Breast epithelium (tissue), 4 donors: ENCODE measurements at regions not wholly inside any gene's neighbourhood (a gene's known extent, or its start where the extent isn't known, plus 50 kb on each side); places are given as distances from the start of the nearest gene placed in this dataset.

ENCODE experiments used
- DNase-seq, 2 donors: peaks; one replicate each; pipeline ENCODE4 v3.0.0-alpha.2; 2019; ENCODE audit warnings: low spot score in 2 of 2
- H3K27ac ChIP-seq, 2 donors: fragments of 200-600 bp; sonication (generic) in 1 of 2; one replicate each; pipeline ENCODE4 v1.5.1; 2016 to 2019; ENCODE audit warnings: mild to moderate bottlenecking in 1 of 2
- H3K27me3 ChIP-seq, 2 donors: fragments of 200-600 bp; sonication (generic) in 1 of 2; one replicate each; pipeline versions ENCODE4 v1.5.1 to v1.6.0; 2017 to 2019; ENCODE audit warnings: control low read depth in 1 of 2, mild to moderate bottlenecking in 1 of 2
- H3K36me3 ChIP-seq: fragments of 200-600 bp; one replicate; pipeline ENCODE4 v1.5.1; 2019
- H3K4me1 ChIP-seq, 2 donors: fragments of 200-600 bp; sonication (generic); one replicate each; pipeline ENCODE4 v1.5.1; 2016 to 2019; ENCODE audit warnings: control low read depth in 1 of 2
- H3K4me3 ChIP-seq, 3 donors: fragments of 200-600 bp; sonication (generic); 1 replicate in 2 of 3; 2 replicates in 1 of 3; pipeline ENCODE4 v1.5.1; 2016 to 2019; ENCODE audit warnings: mild to moderate bottlenecking in 3 of 3, moderate library complexity in 2 of 3
- H3K9me3 ChIP-seq, 2 donors: fragments of 200-600 bp; sonication (generic) in 1 of 2; one replicate each; pipeline ENCODE4 v1.5.1; 2016 to 2019; ENCODE audit warnings: control low read depth in 1 of 2
- CTCF ChIP-seq, 3 donors: fragments of 450-650 bp; IDR thresholded peaks; one replicate each; pipeline ENCODE4 v1.5.1; 2016 to 2017; ENCODE audit warnings: antibody characterized with exemption in 3 of 3, mild to moderate bottlenecking in 3 of 3, moderate library complexity in 3 of 3
- POLR2A ChIP-seq: fragments of 450-650 bp; IDR thresholded peaks from one replicate; pipeline ENCODE4 v1.6.1; 2016; ENCODE audit warnings: antibody characterized with exemption, mild to moderate bottlenecking, moderate library complexity
- POLR2AphosphoS5 ChIP-seq, 3 donors: sonication (generic); formaldehyde crosslinking; IDR thresholded peaks; one replicate each; pipeline ENCODE4 v1.6.1; 2017; ENCODE audit warnings: antibody characterized with exemption in 3 of 3
- intact Hi-C: fragments of 100-400 bp; cut with DNase I; formaldehyde crosslinking; loops from one replicate; pipeline ENCODE4 v1.15.1; 2023; ENCODE audit warnings: low total_unique reads

GRCh38 chr12:87796961-87797516, 232.2 kb downstream of the C12orf50 start:
- Histone ChIP-seq H3K4me3 (no peak overlapping the region), H3K27me3 (no peaks in the 10 kb centered on the region), H3K27ac (no peak overlapping the region), H3K36me3 (no peaks in the 10 kb centered on the region), H3K4me1 (no peaks in the 10 kb centered on the region), H3K9me3 (no peaks in the 10 kb centered on the region)
- no peak for TF ChIP-seq CTCF (IDR thresholded peaks at IDR 0.05)
- TF ChIP-seq POLR2AphosphoS5 (IDR thresholded peaks at IDR 0.05) = no peak
- no peak for TF ChIP-seq POLR2A
- intact Hi-C loops = no loop called here
- DNase-seq = no peak

- H3K4me1 ChIP-seq = no peaks in the 10 kb centered on the region
- H3K9me3 ChIP-seq = no peaks in the 10 kb centered on the region
- H3K36me3 ChIP-seq = no peaks in the 10 kb centered on the region
- DNase-seq = no peak
- H3K27ac ChIP-seq = no peak overlapping the region
- H3K4me3 ChIP-seq = no peak overlapping the region
- TF ChIP-seq POLR2A = no peak
- TF ChIP-seq POLR2AphosphoS5 (IDR thresholded peaks at IDR 0.05) = no peak
- TF ChIP-seq CTCF (IDR thresholded peaks at IDR 0.05) = no peak
- intact Hi-C loops = no loop called here
- no peaks in the 10 kb centered on the region for H3K27me3 ChIP-seq
Measured at GRCh38 chr12:87795555-87795954, 233.6 kb downstream of the C12orf50 start.

- Histone ChIP-seq H3K36me3 (no peaks in the 10 kb centered on the region), H3K27me3 (no peaks in the 10 kb centered on the region), H3K27ac (no peak overlapping the region), H3K4me1 (no peaks in the 10 kb centered on the region), H3K9me3 (no peaks in the 10 kb centered on the region), H3K4me3 (no peak overlapping the region)
- intact Hi-C loops = no loop called here
- TF ChIP-seq CTCF (IDR thresholded peaks at IDR 0.05) = no peak
- no peak for TF ChIP-seq POLR2A
- no peak for TF ChIP-seq POLR2AphosphoS5 (IDR thresholded peaks at IDR 0.05)
- DNase-seq = no peak
Measured at GRCh38 chr12:87794854-87795253, 234.3 kb downstream of the C12orf50 start.

- Histone ChIP-seq H3K4me3 (no peak overlapping the region), H3K9me3 (no peaks in the 10 kb centered on the region), H3K27ac (no peak overlapping the region), H3K27me3 (no peaks in the 10 kb centered on the region), H3K36me3 (no peaks in the 10 kb centered on the region), H3K4me1 (no peaks in the 10 kb centered on the region)
- TF ChIP-seq CTCF (IDR thresholded peaks at IDR 0.05) (no peak), POLR2A (no peak), POLR2AphosphoS5 (IDR thresholded peaks at IDR 0.05) (no peak)
- intact Hi-C loops = no loop called here
- no peak for DNase-seq
Measured at GRCh38 chr12:87793131-87793530, 236.1 kb downstream of the C12orf50 start.

- H3K4me3 ChIP-seq = no peak overlapping the region
- intact Hi-C loops = no loop called here
- H3K36me3 ChIP-seq = no peaks in the 10 kb centered on the region
- H3K27ac ChIP-seq = no peak overlapping the region
- H3K4me1 ChIP-seq = no peaks in the 10 kb centered on the region
- no peaks in the 10 kb centered on the region for H3K9me3 ChIP-seq
- DNase-seq = no peak
- TF ChIP-seq CTCF (IDR thresholded peaks at IDR 0.05) (no peak), POLR2A (no peak)
- no peaks in the 10 kb centered on the region for H3K27me3 ChIP-seq
Measured at GRCh38 chr12:87784350-87784749, 244.9 kb downstream of the C12orf50 start.
